GM12878 (cell line): ENCODE measurements at regions not wholly inside any gene's neighbourhood (a gene's known extent, or its start where the extent isn't known, plus 50 kb on each side); places are given as distances from the start of the nearest gene placed in this dataset.

Source experiments
- CHD1 ChIP-seq: IDR thresholded peaks from 2 replicates; pipeline ENCODE4 v1.6.1; 2012; ENCODE audit warnings: low read depth, low read length, improper control_type of control experiment
- CHD2 ChIP-seq: IDR thresholded peaks from 2 replicates; pipeline ENCODE4 v1.6.1; 2011; ENCODE audit warnings: low read depth, low read length, improper control_type of control experiment, borderline replicate concordance
- CTCF ChIP-seq, 3 experiments: IDR thresholded peaks in 2 of 3; conservative IDR thresholded peaks in 1 of 3; 2 replicates each; pipeline ENCODE4 v1.5.1; 2011; ENCODE audit warnings: low read depth in 3 of 3, low read length in 3 of 3, mild to moderate bottlenecking in 3 of 3, control low read depth in 2 of 3, moderate library complexity in 2 of 3, inconsistent platforms in 1 of 3, mixed read lengths in 1 of 3; ENCODE audit not compliant: control insufficient read depth in 2 of 3, insufficient read depth in 1 of 3; ENCODE audit errors: extremely low read depth in 1 of 3
- POLR2AphosphoS5 ChIP-seq: IDR thresholded peaks from 2 replicates; pipeline ENCODE4 v1.6.1; 2011; ENCODE audit warnings: mild to moderate bottlenecking, low read length, inconsistent platforms
- REST ChIP-seq: IDR thresholded peaks from 2 replicates; pipeline ENCODE4 v1.6.1; 2012; ENCODE audit warnings: mild to moderate bottlenecking, low read depth, low read length
- ZZZ3 ChIP-seq: IDR thresholded peaks from 2 replicates; pipeline ENCODE4 v1.6.1; 2011; ENCODE audit warnings: low read depth; ENCODE audit not compliant: control insufficient read depth, insufficient read length

GRCh38 chr4:32145987-32146386 is 1425.8 kb downstream of the PCDH7 start:
- TF ChIP-seq ZZZ3 (no peak), REST (no peak), CTCF (IDR thresholded peaks at IDR 0.05 in 2 of 3, conservative IDR thresholded peaks at IDR 0.05 in 1 of 3; ENCODE audit: control insufficient read depth in 2 of 3, extremely low read depth in 1 of 3, insufficient read depth in 1 of 3, low read depth in 3 of 3, low read length in 3 of 3) (no peak), CHD2 (no peak), CHD1 (no peak), POLR2AphosphoS5 (no peak)
